ENCODE measurements at regions not wholly inside any gene's neighbourhood (a gene's known extent, or its start where the extent isn't known, plus 50 kb on each side); places are given as distances from the start of the nearest gene placed in this dataset.

DNA sequence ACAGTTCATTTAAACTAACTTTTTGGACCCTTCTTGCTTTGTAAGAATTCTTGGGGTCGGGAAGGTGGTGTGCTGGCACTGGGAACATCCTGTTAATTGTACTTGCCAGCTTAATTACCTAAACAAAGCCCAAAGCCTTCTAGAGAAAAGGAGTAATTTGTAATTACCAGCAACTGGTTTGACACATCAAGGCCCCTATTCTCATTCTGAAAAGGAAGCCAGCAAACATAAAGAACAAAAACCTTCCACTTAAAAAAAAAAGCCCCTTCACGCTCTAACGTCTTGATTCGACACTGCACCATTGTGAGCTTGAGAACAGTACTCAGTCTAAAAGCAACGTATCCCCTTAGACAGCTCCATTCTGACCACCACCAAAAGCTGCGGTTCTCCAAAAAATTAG is 74.7 kb upstream of the RPH3AL start:
- TF ChIP-seq GATA2 (IDR thresholded peaks at IDR 0.05; ENCODE audit: low read depth, low read length), result no peak
- TF ChIP-seq GATA3 (IDR thresholded peaks at IDR 0.05; ENCODE audit: low read depth, low read length), result no peak

Data from SH-SY5Y (cell line).